H1 (cell line): ENCODE measurements at regions not wholly inside any gene's neighbourhood (a gene's known extent, or its start where the extent isn't known, plus 50 kb on each side); places are given as distances from the start of the nearest gene placed in this dataset.

ENCODE experiments used
- ATF2 ChIP-seq: IDR thresholded peaks from 2 replicates; pipeline ENCODE4 v1.6.1; 2012; ENCODE audit warnings: low read length, inconsistent platforms
- FOSL1 ChIP-seq: IDR thresholded peaks from 2 replicates; pipeline ENCODE4 v1.6.1; 2011; ENCODE audit warnings: mild to moderate bottlenecking, low read depth, low read length, moderate library complexity; ENCODE audit not compliant: insufficient read depth
- TF ChIP-seq, protein P1 (sequence below): IDR thresholded peaks from 2 replicates; pipeline ENCODE4 v1.6.1; 2012; ENCODE audit warnings: inconsistent platforms

GRCh38 chr9:1443450-1443849 lies 393.3 kb downstream of the DMRT2 start (continued):
- no peak for TF ChIP-seq ATF2
- TF ChIP-seq, protein P1, sequence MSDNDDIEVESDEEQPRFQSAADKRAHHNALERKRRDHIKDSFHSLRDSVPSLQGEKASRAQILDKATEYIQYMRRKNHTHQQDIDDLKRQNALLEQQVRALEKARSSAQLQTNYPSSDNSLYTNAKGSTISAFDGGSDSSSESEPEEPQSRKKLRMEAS: no peak
- TF ChIP-seq FOSL1: no peak
- TF ChIP-seq, all 59 proteins: peak for 0
